LNCaP clone FGC (cell line): ENCODE measurements at regions not wholly inside any gene's neighbourhood (a gene's known extent, or its start where the extent isn't known, plus 50 kb on each side); places are given as distances from the start of the nearest gene placed in this dataset.
"Not testable (repeated sequence)": the region's sequence is repeated elsewhere in the genome, so short reads cannot be mapped to it uniquely, and the experiment has no call there.

Experiments used
- DNase-seq: peaks from one replicate; pipeline ENCODE4 v3.0.0-alpha.2; 2011; ENCODE audit warnings: low read depth
- H3K4me3 ChIP-seq: 2 replicates; pipeline ENCODE4 v1.5.1; 2011; ENCODE audit warnings: mild to moderate bottlenecking, low read depth, low read length, control low read depth
- TF ChIP-seq, protein P1 (sequence below): IDR thresholded peaks from 2 replicates; pipeline ENCODE4 v1.5.1; 2012; ENCODE audit warnings: mild to moderate bottlenecking; ENCODE audit not compliant: control insufficient read depth, insufficient read depth; ENCODE audit errors: extremely low read depth

DNA sequence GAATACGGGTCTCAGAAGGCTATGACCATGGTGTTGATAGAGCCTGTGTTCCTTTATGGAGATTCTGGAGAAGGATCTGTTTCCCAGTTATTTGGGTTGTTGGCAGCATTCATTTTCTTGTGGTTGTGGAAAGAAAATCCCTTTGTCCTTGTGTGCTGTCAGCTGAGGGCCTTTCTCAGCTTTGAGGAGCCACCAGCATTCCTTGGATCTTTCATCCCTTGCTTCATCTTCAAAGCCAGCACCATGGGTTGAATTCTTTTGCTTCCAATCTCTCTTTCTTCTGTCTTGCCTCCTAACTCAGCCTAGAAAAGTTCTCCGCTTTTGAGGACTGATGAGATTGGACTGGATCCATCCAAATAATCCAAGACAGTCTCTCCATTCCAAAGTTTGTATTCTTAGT is 103.2 kb upstream of the MMADHC start:
- TF ChIP-seq, protein P1, sequence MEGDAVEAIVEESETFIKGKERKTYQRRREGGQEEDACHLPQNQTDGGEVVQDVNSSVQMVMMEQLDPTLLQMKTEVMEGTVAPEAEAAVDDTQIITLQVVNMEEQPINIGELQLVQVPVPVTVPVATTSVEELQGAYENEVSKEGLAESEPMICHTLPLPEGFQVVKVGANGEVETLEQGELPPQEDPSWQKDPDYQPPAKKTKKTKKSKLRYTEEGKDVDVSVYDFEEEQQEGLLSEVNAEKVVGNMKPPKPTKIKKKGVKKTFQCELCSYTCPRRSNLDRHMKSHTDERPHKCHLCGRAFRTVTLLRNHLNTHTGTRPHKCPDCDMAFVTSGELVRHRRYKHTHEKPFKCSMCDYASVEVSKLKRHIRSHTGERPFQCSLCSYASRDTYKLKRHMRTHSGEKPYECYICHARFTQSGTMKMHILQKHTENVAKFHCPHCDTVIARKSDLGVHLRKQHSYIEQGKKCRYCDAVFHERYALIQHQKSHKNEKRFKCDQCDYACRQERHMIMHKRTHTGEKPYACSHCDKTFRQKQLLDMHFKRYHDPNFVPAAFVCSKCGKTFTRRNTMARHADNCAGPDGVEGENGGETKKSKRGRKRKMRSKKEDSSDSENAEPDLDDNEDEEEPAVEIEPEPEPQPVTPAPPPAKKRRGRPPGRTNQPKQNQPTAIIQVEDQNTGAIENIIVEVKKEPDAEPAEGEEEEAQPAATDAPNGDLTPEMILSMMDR, result no peak
- no peak for DNase-seq
- H3K4me3 ChIP-seq, result no peak overlapping the region

DNA sequence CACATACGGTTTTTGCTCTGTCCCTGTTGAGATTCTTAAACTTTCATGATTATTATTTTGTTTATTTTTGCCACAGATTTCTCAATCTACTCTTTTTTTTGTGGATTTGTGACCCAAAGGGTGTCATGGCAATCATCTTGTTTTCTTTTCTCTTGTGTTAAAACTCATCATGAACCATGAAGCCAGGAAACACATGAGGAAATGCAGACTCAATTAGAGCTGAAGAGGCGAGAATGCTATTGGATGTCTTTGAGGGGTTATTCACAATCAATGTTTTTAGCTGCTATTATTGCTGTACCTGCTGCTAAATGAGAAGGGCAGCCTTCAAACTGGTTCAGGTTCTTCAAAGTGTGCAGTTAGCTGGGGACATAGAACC is 99.5 kb upstream of the MMADHC start:
- TF ChIP-seq, protein P1, result no peak
- no peak overlapping the region for H3K4me3 ChIP-seq
- no peak for DNase-seq

DNA sequence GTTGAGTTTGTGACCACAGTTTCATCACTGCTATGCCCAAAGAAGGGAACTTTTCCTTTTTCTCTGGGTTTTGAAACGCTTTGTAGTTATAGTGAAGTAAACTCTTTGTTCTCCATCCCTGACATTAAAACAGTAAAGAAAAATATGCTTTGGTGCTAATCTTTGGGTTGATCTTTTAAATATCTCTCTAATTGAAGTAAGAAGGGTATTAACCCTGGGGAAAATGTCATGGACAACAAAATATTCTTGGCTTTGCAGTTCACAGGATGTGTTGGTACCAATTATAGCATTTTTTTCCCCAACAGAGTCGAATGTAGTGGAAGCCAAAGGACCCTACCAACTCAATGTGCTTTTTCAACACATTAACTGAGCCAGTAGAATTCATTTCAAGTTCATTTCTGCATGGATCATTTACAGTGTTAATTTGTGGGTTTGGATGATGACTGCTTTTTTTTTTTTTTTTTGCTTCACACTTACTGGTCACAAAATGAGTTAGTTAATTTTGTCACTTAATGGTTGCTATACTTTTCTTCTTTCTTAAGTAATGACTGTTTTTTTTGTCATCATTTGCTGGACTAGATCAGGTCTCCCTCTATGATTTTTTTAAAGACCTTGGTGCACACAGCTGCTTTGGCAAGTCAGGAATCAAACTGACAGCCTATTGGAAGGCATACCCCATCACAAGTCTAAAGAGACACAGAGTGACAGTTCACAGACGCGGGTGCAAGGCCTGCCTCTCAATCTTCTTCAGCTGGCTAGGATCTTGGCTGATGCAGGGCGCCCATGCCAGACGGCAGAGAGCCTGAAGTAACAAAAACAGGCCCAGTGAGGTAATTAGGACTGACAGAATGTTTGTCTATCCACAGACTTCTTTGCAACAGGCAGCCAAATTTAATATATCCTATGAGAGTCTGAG is 98.8 kb upstream of the MMADHC start:
- TF ChIP-seq, protein P1, result no peak
- no peak overlapping the region for H3K4me3 ChIP-seq
- no peak for DNase-seq

DNA sequence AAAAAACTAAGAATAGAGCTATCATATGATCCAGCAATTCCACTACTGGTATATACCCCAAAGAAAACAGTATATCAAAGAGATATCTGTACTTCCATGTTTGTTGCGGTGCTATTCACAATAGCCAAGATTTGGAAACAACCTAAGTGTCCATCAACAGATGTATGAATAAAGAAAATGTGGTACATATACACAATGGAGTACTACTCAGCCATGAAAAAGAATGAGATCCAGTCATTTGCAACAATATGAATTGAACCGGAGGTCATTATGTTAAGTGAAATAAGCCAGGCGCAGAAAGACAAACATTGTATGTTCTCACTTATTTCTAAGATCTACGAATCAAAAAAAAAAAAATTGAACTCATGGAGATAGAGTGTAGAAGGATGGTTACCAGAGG is 97.8 kb upstream of the MMADHC start:
- DNase-seq, result not testable (repeated sequence)

DNA sequence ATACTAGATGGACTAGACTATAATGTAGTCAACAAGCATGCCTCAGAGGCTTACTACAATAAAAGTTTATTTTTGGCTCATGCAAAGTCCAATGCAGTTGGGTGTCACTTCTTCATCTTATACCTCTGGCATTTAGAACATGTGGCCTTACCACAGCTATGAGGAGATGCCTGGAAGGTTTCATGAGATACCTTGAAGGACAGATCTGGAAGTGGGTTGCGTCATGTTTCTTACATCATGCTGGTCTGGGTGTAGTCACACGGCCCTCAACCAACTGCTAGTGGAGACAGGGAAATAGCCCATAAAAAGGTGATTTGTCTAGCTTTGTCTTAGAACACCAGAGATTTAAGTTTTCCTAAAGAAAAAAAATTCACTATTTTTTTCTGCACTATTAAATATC is 91.7 kb upstream of the MMADHC start:
- DNase-seq, result no peak
- TF ChIP-seq, protein P1, result no peak
- H3K4me3 ChIP-seq, result no peak overlapping the region

More for the DNA sequence above, 97.8 kb upstream of the MMADHC start:
- not testable (repeated sequence) for H3K4me3 ChIP-seq

DNA sequence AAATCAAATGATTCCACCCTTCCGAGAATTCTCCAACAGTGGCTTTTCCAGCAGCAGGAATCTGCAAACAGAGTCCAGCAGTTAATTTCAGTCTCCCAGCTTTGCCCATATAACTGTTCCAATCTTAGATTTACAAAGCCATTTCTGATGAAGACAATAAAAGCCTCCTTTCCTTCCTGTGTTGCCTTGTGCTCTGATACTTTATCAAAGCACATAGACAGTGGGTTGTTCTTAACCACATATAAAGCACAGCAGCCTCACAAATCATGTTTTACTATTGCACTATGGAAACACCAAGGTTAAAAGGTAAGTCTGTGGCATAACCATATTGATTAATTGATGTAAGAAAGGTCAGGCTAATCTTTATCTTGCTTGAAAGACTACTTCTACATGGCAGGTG is 89.8 kb upstream of the MMADHC start:
- TF ChIP-seq, protein P1, result no peak
- no peak overlapping the region for H3K4me3 ChIP-seq
- DNase-seq, result no peak

DNA sequence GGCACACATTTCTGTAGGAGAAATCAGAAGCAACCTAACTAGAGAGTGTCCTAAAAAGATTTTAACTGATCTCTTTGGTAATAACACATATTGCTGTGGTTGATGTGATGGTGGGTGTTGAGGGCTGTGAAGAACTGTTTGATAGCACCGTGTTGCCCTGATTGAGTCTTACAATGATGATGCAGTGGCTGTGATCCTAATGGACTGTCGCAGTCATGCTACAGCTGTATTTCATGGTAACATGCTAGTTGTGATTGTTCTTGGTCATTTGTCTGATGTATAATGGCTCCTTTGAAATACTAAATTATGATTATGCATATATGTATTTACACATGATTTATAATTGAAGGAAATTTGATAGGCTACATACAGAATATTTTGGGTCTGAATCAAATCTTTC is 82.5 kb upstream of the MMADHC start:
- TF ChIP-seq, protein P1, result no peak
- no peak overlapping the region for H3K4me3 ChIP-seq
- no peak for DNase-seq
